Activated CD4-positive, alpha-beta T cell treated with anti-CD3 and anti-CD28 coated beads, Interleukin-2, amount 50 U/mL, for 24 hours (primary cell): ENCODE measurements at regions not wholly inside any gene's neighbourhood (a gene's known extent, or its start where the extent isn't known, plus 50 kb on each side); places are given as distances from the start of the nearest gene placed in this dataset.
A peak's percentile ranks its signal among the peaks of the same experiment; 100 is the strongest.

Experiments used
- DNase-seq, 2 donors: peaks; one replicate each; pipeline ENCODE4 v3.0.0-alpha.2; 2020; ENCODE audit warnings: low read depth in 1 of 2, low spot score in 1 of 2

GRCh38 chrX:39206399-39207145 is 405.3 kb downstream of the MID1IP1 start:
- DNase-seq = no peak

- DNase-seq = no peak
Measured at GRCh38 chrX:39211501-39211900, 410.2 kb downstream of the MID1IP1 start.

- peak in 1 of 2 donors; percentile 18 for DNase-seq
Measured at GRCh38 chrX:39212456-39212855, 411.2 kb downstream of the MID1IP1 start.

- DNase-seq = no peak
Measured at GRCh38 chrX:39214387-39215126, 413.3 kb downstream of the MID1IP1 start.

- DNase-seq = no peak
Measured at GRCh38 chrX:39220952-39221351, 419.7 kb downstream of the MID1IP1 start.

GRCh38 chrX:39222346-39223113 is 421.3 kb downstream of the MID1IP1 start:
- DNase-seq = no peak

GRCh38 chrX:39226251-39226650 is 425.0 kb downstream of the MID1IP1 start:
- DNase-seq = no peak

- no peak for DNase-seq
Measured at GRCh38 chrX:39227371-39227770, 426.1 kb downstream of the MID1IP1 start.

- no peak for DNase-seq
Measured at GRCh38 chrX:39238006-39238405, 436.7 kb downstream of the MID1IP1 start.

- no peak for DNase-seq
Measured at GRCh38 chrX:39242187-39242586, 440.9 kb downstream of the MID1IP1 start.

GRCh38 chrX:39244147-39244546 is 442.9 kb downstream of the MID1IP1 start:
- DNase-seq = no peak

GRCh38 chrX:39245024-39245423 is 443.8 kb downstream of the MID1IP1 start:
- no peak for DNase-seq

- DNase-seq = no peak
Measured at GRCh38 chrX:39247536-39247935, 446.3 kb downstream of the MID1IP1 start.

- DNase-seq = no peak
Measured at GRCh38 chrX:39248330-39248729, 447.1 kb downstream of the MID1IP1 start.

- DNase-seq = no peak
Measured at GRCh38 chrX:39249999-39250398, 448.7 kb downstream of the MID1IP1 start.

GRCh38 chrX:39251995-39252394 is 450.7 kb downstream of the MID1IP1 start:
- DNase-seq = no peak

GRCh38 chrX:39253551-39253950 is 452.3 kb downstream of the MID1IP1 start:
- DNase-seq = no peak

GRCh38 chrX:39258331-39258730 is 457.1 kb downstream of the MID1IP1 start:
- DNase-seq = no peak

- DNase-seq = no peak
Measured at GRCh38 chrX:39260965-39261364, 459.7 kb downstream of the MID1IP1 start.

- peak in 1 of 2 donors; percentile 19 for DNase-seq
Measured at GRCh38 chrX:39261446-39262147, 460.3 kb downstream of the MID1IP1 start.

GRCh38 chrX:39262641-39263040 is 461.4 kb downstream of the MID1IP1 start:
- no peak for DNase-seq
